HCT116 (cell line): ENCODE measurements at regions not wholly inside any gene's neighbourhood (a gene's known extent, or its start where the extent isn't known, plus 50 kb on each side); places are given as distances from the start of the nearest gene placed in this dataset.

Source experiments
- CEBPB ChIP-seq: IDR thresholded peaks from 2 replicates; pipeline ENCODE4 v1.6.1; 2012; ENCODE audit warnings: low read depth
- EZH2 ChIP-seq: fragments of 200-600 bp; sonication (generic); IDR thresholded peaks from 2 replicates; pipeline ENCODE4 v1.6.1; 2017; ENCODE audit warnings: antibody characterized with exemption, mixed run types
- JUND ChIP-seq: IDR thresholded peaks from 2 replicates; pipeline ENCODE4 v1.6.1; 2012
- POLR2A ChIP-seq: IDR thresholded peaks from 2 replicates; pipeline ENCODE4 v1.7.0; 2011; ENCODE audit warnings: borderline replicate concordance; ENCODE audit not compliant: insufficient read depth, insufficient read length; ENCODE audit errors: extremely low read depth
- POLR2AphosphoS5 ChIP-seq: IDR thresholded peaks from 2 replicates; pipeline ENCODE4 v1.6.1; 2011; ENCODE audit warnings: mild to moderate bottlenecking, low read depth, low read length, moderate library complexity
- RAD21 ChIP-seq: IDR thresholded peaks from 2 replicates; pipeline ENCODE4 v1.6.1; 2012; ENCODE audit warnings: low read depth, mild to moderate bottlenecking
- SP1 ChIP-seq: IDR thresholded peaks from 2 replicates; pipeline ENCODE4 v1.6.1; 2012; ENCODE audit warnings: low read depth
- TCF7L2 ChIP-seq: IDR thresholded peaks from 2 replicates; pipeline ENCODE4 v1.7.0; 2011; ENCODE audit warnings: borderline replicate concordance, inconsistent platforms; ENCODE audit not compliant: insufficient read depth, insufficient read length; ENCODE audit errors: extremely low read depth
- ZFX ChIP-seq: fragments of 450-650 bp; IDR thresholded peaks from 2 replicates; pipeline ENCODE4 v1.6.1; 2017
- TF ChIP-seq, protein P1 (sequence below), 3 experiments: fragments of 200-600 bp in 1 of 3; sonication (generic) in 1 of 3; IDR thresholded peaks in 2 of 3; conservative IDR thresholded peaks in 1 of 3; 2 replicates each; pipeline ENCODE4 v1.5.1; 2012 to 2017; ENCODE audit warnings: low read depth in 2 of 3, low read length in 2 of 3, antibody characterized with exemption in 1 of 3, borderline replicate concordance in 1 of 3, control low read depth in 1 of 3, mild to moderate bottlenecking in 1 of 3, mixed read lengths in 1 of 3, mixed run types in 1 of 3, moderate library complexity in 1 of 3; ENCODE audit not compliant: insufficient read depth in 1 of 3
- TF ChIP-seq, protein P2 (sequence below): IDR thresholded peaks from 2 replicates; pipeline ENCODE4 v1.6.1; 2012
- TF ChIP-seq, protein P3 (sequence below): IDR thresholded peaks from 2 replicates; pipeline ENCODE4 v1.6.1; 2012
- TF ChIP-seq, protein P4 (sequence below): IDR thresholded peaks from 2 replicates; pipeline ENCODE4 v1.6.1; 2012; ENCODE audit warnings: low read depth

DNA sequence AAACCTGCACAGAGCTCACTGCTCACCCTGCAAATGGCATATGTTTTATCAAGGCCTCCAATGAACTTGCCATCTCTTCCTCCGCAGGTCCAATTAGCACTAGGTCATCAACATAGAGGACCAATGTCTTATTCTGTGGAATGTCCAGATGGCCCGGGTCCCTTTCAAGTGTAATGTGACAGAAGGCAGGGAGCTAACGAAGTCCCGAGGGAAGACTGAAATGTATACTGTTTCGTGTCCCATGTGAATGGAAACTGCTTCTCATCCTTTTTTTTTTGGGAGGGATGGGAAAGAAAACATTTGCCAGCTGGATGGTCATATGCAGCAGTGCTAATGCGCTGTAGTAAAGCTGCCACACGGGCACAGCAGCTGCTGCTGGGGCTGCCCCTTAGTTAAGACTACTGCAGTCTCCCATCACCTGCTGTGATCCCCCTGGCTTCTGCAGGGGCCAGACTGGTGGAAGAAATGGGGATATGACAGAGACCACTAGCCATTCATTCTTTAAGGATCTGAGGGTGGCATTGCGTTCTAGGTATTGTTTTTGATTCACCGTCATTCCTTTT, 61.7 kb upstream of the CCNY start:
- TF ChIP-seq, protein P1, sequence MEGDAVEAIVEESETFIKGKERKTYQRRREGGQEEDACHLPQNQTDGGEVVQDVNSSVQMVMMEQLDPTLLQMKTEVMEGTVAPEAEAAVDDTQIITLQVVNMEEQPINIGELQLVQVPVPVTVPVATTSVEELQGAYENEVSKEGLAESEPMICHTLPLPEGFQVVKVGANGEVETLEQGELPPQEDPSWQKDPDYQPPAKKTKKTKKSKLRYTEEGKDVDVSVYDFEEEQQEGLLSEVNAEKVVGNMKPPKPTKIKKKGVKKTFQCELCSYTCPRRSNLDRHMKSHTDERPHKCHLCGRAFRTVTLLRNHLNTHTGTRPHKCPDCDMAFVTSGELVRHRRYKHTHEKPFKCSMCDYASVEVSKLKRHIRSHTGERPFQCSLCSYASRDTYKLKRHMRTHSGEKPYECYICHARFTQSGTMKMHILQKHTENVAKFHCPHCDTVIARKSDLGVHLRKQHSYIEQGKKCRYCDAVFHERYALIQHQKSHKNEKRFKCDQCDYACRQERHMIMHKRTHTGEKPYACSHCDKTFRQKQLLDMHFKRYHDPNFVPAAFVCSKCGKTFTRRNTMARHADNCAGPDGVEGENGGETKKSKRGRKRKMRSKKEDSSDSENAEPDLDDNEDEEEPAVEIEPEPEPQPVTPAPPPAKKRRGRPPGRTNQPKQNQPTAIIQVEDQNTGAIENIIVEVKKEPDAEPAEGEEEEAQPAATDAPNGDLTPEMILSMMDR (IDR thresholded peaks at IDR 0.05 in 2 of 3, conservative IDR thresholded peaks at IDR 0.05 in 1 of 3; ENCODE audit: borderline replicate concordance in 1 of 3, insufficient read depth in 1 of 3, low read depth in 2 of 3, low read length in 2 of 3), result no peak
- TF ChIP-seq ZFX (no peak), CEBPB (no peak), POLR2AphosphoS5 (no peak), JUND (no peak), POLR2A (no peak), EZH2 (no peak), TCF7L2 (no peak), RAD21 (no peak), SP1 (no peak)
- TF ChIP-seq, protein P2, sequence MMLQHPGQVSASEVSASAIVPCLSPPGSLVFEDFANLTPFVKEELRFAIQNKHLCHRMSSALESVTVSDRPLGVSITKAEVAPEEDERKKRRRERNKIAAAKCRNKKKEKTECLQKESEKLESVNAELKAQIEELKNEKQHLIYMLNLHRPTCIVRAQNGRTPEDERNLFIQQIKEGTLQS, result no peak
- TF ChIP-seq, protein P3, sequence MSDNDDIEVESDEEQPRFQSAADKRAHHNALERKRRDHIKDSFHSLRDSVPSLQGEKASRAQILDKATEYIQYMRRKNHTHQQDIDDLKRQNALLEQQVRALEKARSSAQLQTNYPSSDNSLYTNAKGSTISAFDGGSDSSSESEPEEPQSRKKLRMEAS, result no peak
- TF ChIP-seq, protein P4, sequence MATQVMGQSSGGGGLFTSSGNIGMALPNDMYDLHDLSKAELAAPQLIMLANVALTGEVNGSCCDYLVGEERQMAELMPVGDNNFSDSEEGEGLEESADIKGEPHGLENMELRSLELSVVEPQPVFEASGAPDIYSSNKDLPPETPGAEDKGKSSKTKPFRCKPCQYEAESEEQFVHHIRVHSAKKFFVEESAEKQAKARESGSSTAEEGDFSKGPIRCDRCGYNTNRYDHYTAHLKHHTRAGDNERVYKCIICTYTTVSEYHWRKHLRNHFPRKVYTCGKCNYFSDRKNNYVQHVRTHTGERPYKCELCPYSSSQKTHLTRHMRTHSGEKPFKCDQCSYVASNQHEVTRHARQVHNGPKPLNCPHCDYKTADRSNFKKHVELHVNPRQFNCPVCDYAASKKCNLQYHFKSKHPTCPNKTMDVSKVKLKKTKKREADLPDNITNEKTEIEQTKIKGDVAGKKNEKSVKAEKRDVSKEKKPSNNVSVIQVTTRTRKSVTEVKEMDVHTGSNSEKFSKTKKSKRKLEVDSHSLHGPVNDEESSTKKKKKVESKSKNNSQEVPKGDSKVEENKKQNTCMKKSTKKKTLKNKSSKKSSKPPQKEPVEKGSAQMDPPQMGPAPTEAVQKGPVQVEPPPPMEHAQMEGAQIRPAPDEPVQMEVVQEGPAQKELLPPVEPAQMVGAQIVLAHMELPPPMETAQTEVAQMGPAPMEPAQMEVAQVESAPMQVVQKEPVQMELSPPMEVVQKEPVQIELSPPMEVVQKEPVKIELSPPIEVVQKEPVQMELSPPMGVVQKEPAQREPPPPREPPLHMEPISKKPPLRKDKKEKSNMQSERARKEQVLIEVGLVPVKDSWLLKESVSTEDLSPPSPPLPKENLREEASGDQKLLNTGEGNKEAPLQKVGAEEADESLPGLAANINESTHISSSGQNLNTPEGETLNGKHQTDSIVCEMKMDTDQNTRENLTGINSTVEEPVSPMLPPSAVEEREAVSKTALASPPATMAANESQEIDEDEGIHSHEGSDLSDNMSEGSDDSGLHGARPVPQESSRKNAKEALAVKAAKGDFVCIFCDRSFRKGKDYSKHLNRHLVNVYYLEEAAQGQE, result no peak
